HepG2 (cell line): ENCODE measurements at regions not wholly inside any gene's neighbourhood (a gene's known extent, or its start where the extent isn't known, plus 50 kb on each side); places are given as distances from the start of the nearest gene placed in this dataset.

Source experiments
- ATAC-seq: fragments of 200-7000 bp; cut with Tn5 transposase; 3 replicates; pipeline ENCODE4 v1.9.1; 2020; ENCODE audit warnings: mild to moderate bottlenecking, moderate library complexity
- BruUV-seq: library from RNA; stranded (reverse); fragments of 400-500 nt; replicated peaks from 2 replicates; lab custom pipeline; 2021; lab: Mats Ljungman, UMichigan
- CTCF ChIA-PET: fragments of 300-600 bp; formaldehyde crosslinking; extraction: SDS; loops from one replicate; lab custom pipeline; 2021; ENCODE audit warnings: low total read pairs, inconsistent platforms, low intra/inter-chr PET ratio; lab: Yijun Ruan, JAX
- POLR2A ChIA-PET: fragments of 350-600 bp; sonication (Branson Sonifier 250); formaldehyde crosslinking; loops from one replicate; lab custom pipeline; 2020; ENCODE audit warnings: antibody characterized with exemption, inconsistent platforms; lab: Yijun Ruan, JAX
- DNase-seq: peaks from one replicate; pipeline ENCODE4 v3.0.0-alpha.2; 2015; ENCODE audit warnings: low spot score
- FAIRE-seq: peaks from 3 replicates; lab custom pipeline; 2011; peaks lifted over from hg19 to GRCh38; lab: Jason Lieb, UNC
- H2AFZ ChIP-seq: one replicate; pipeline ENCODE4 v1.6.1; 2011; ENCODE audit warnings: low read length, inconsistent platforms
- H3K27ac ChIP-seq: fragments of 300-600 bp; 3 replicates; pipeline ENCODE4 v1.8.0; 2011; ENCODE audit warnings: mixed run types, mild to moderate bottlenecking, mixed read lengths, low read length, inconsistent platforms; ENCODE audit not compliant: insufficient read depth; ENCODE audit errors: extremely low read length
- H3K27me3 ChIP-seq, 2 experiments: fragments of 200-600 bp in 1 of 2; 2 replicates in 1 of 2; 3 replicates in 1 of 2; pipeline versions ENCODE4 v1.6.0 to v1.8.0; 2011; ENCODE audit warnings: low read length in 2 of 2, mild to moderate bottlenecking in 2 of 2, moderate library complexity in 2 of 2, inconsistent platforms in 1 of 2; ENCODE audit not compliant: insufficient read depth in 2 of 2, control insufficient read depth in 1 of 2
- H3K36me3 ChIP-seq, 2 experiments: fragments of 200-600 bp in 1 of 2; replicated peaks in 1 of 2; 2 replicates in 1 of 2; 3 replicates in 1 of 2; pipeline versions ENCODE4 v1.5.1 to v1.8.0; 2011; ENCODE audit warnings: low read length in 2 of 2, inconsistent platforms in 1 of 2; ENCODE audit not compliant: insufficient read depth in 2 of 2, control insufficient read depth in 1 of 2
- H3K4me1 ChIP-seq: 2 replicates; pipeline ENCODE4 v1.5.1; 2012; ENCODE audit warnings: low read length, inconsistent platforms; ENCODE audit not compliant: insufficient read depth
- H3K4me2 ChIP-seq: 2 replicates; pipeline ENCODE4 v1.6.0; 2011; ENCODE audit warnings: low read depth, low read length, inconsistent platforms
- H3K4me3 ChIP-seq, 3 experiments: fragments of 200-600 bp in 1 of 3; sonication (generic), shearing (Covaris generic) in 1 of 3; replicated peaks in 1 of 3; 2 replicates each; pipeline ENCODE4 v1.5.1; 2011 to 2016; ENCODE audit warnings: low read length in 3 of 3, inconsistent platforms in 2 of 3, low read depth in 2 of 3, mild to moderate bottlenecking in 2 of 3, control low read depth in 1 of 3, mixed read lengths in 1 of 3; ENCODE audit not compliant: insufficient read depth in 1 of 3
- H3K79me2 ChIP-seq: one replicate; pipeline ENCODE4 v1.6.1; 2011; ENCODE audit warnings: low read length, inconsistent platforms; ENCODE audit not compliant: insufficient read depth
- H3K9ac ChIP-seq: 2 replicates; pipeline ENCODE4 v1.6.0; 2011; ENCODE audit warnings: mild to moderate bottlenecking, low read depth, low read length, inconsistent platforms; ENCODE audit not compliant: insufficient read depth
- H3K9me3 ChIP-seq: 2 replicates; pipeline ENCODE4 v1.5.1; 2012; ENCODE audit warnings: mild to moderate bottlenecking, low read length
- H4K20me1 ChIP-seq: 2 replicates; pipeline ENCODE4 v1.6.0; 2011; ENCODE audit warnings: inconsistent platforms, mild to moderate bottlenecking, low read length, moderate library complexity; ENCODE audit not compliant: insufficient read depth
- FUBP1 ChIP-seq: sonication (generic); formaldehyde crosslinking; IDR thresholded peaks from 2 replicates; pipeline ENCODE4 v1.5.1; 2020; ENCODE audit warnings: missing genetic modification reagents, mild to moderate bottlenecking, borderline replicate concordance
- PHF8 ChIP-seq: sonication (generic); formaldehyde crosslinking; IDR thresholded peaks from 2 replicates; pipeline ENCODE4 v1.5.0; 2020; ENCODE audit warnings: missing genetic modification reagents
- RNF219 ChIP-seq: sonication (generic); formaldehyde crosslinking; IDR thresholded peaks from 2 replicates; pipeline ENCODE4 v1.5.0; 2020; ENCODE audit warnings: mild to moderate bottlenecking, missing genetic modification reagents
- TCF7L2 ChIP-seq: IDR thresholded peaks from 2 replicates; pipeline ENCODE4 v1.6.1; 2011; ENCODE audit warnings: mild to moderate bottlenecking, low read depth, low read length, moderate library complexity
- ZBTB44 ChIP-seq: sonication (generic); formaldehyde crosslinking; IDR thresholded peaks from 2 replicates; pipeline ENCODE4 v1.4.0; 2020; ENCODE audit warnings: missing genetic modification reagents
- ZNF329 ChIP-seq: sonication (generic); formaldehyde crosslinking; IDR thresholded peaks from 2 replicates; pipeline ENCODE4 v1.9.0; 2021; ENCODE audit warnings: low read depth, mild to moderate bottlenecking, missing genetic modification reagents
- ZNF383 ChIP-seq: sonication (generic); formaldehyde crosslinking; IDR thresholded peaks from 2 replicates; pipeline ENCODE4 v1.4.0; 2020; ENCODE audit warnings: missing genetic modification reagents, mild to moderate bottlenecking, borderline replicate concordance
- ZNF432 ChIP-seq: sonication (generic); formaldehyde crosslinking; IDR thresholded peaks from 2 replicates; pipeline ENCODE4 v1.5.0; 2020; ENCODE audit warnings: missing genetic modification reagents, mild to moderate bottlenecking, borderline replicate concordance
- ZNF549 ChIP-seq: sonication (generic); formaldehyde crosslinking; IDR thresholded peaks from 2 replicates; pipeline ENCODE4 v1.5.0; 2020; ENCODE audit warnings: missing genetic modification reagents
- ZSCAN22 ChIP-seq: sonication (generic); formaldehyde crosslinking; IDR thresholded peaks from 2 replicates; pipeline ENCODE4 v1.4.0; 2020; ENCODE audit warnings: mild to moderate bottlenecking, missing genetic modification reagents
- WGBS: methylation state at CpG from one replicate; pipeline ENCODE4 v1.1.6; 2017; ENCODE audit warnings: low lambda C conversion rate; 5-methylcytosine and 5-hydroxymethylcytosine counted together
- in situ Hi-C: cut with HindIII; loops from 2 replicates; pipeline ENCODE4 v1.10.0; 2017; ENCODE audit warnings: low pct_unique_long_range_greater_than_20kb; ENCODE audit not compliant: extremely low pct_ligation_motif_present
- intact Hi-C: fragments of 100-400 bp; cut with micrococcal nuclease; formaldehyde crosslinking; loops from one replicate; pipeline ENCODE4 v1.10.0; 2022; ENCODE audit not compliant: unreplicated experiment
- TF ChIP-seq, protein P1 (sequence below): sonication (generic); formaldehyde crosslinking; IDR thresholded peaks from 2 replicates; pipeline ENCODE4 v1.5.1; 2020; ENCODE audit warnings: mild to moderate bottlenecking, missing genetic modification reagents, borderline replicate concordance

DNA sequence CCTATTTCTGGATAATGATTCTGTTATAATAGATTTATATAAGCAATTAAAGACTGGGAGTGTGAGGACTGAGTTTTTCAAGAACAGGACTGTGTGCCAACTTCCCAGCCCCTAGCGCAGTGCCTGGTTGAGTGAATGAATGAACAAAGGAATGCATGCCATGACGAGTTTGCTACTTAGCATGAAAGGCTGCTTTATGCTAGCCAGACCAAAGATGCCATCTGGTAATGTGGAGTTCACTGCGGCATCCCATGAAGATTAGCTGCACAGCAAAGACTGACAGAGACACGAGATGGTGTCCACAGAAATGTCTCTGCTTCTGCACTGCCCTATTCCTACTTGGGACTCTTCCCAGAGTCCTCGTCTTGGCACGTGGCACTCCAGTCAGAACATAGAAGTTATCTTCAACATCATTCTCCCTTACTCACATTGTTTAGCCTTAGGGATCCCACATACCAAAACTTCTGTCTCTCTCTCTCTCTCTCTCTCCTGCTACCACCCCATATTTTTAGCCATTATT lies 283.9 kb upstream of the CTNNB1 start:
- ATAC-seq (no peak), DNase-seq (no peak), FAIRE-seq (no peak)
- H3K9ac ChIP-seq, result no peak overlapping the region
- in situ Hi-C loops, result no loop called here
- H3K9me3 ChIP-seq, result no peaks in the 10 kb centered on the region
- intact Hi-C loops, result no loop called here
- H3K4me2 ChIP-seq, result no peak overlapping the region
- H2AFZ ChIP-seq, result no peak overlapping the region
- H3K36me3 ChIP-seq, result no peaks in the 10 kb centered on the region
- no peak overlapping the region for H3K4me3 ChIP-seq
- H3K27me3 ChIP-seq, result no peaks in the 10 kb centered on the region
- TF ChIP-seq FUBP1 (CRISPR knock-in tag) (no peak), ZBTB44 (CRISPR knock-in tag) (no peak), ZNF383 (CRISPR knock-in tag) (no peak), TCF7L2 (no peak), RNF219 (no peak), ZNF432 (CRISPR knock-in tag) (no peak), ZSCAN22 (CRISPR knock-in tag) (no peak), PHF8 (no peak), ZNF549 (no peak), ZNF329 (CRISPR knock-in tag) (no peak)
- TF ChIP-seq, protein P1, sequence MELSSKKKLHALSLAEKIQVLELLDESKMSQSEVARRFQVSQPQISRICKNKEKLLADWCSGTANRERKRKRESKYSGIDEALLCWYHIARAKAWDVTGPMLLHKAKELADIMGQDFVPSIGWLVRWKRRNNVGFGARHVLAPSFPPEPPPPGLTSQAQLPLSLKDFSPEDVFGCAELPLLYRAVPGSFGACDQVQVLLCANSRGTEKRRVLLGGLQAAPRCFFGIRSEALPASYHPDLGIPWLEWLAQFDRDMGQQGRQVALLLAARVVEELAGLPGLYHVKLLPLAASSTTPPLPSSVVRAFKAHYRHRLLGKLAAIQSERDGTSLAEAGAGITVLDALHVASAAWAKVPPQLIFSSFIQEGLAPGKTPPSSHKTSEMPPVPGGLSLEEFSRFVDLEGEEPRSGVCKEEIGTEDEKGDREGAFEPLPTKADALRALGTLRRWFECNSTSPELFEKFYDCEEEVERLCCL (CRISPR knock-in tag), result no peak
- TF ChIP-seq, all 625 proteins: peak for 0
- WGBS, result 58% methylated on average over 6 of the region's 6 CpGs
- Histone ChIP-seq H3K27ac (no peak overlapping the region), H3K79me2 (no peaks in the 10 kb centered on the region), H3K4me1 (peaks cover 50% of the 10 kb centered on the region), H4K20me1 (no peaks in the 10 kb centered on the region)
- POLR2A ChIA-PET, result no interaction called here
- CTCF ChIA-PET, result no interaction called here
- BruUV-seq, result no TSS peak
